Right ventricle myocardium superior (tissue), 1 donor: ENCODE measurements at regions not wholly inside any gene's neighbourhood (a gene's known extent, or its start where the extent isn't known, plus 50 kb on each side); places are given as distances from the start of the nearest gene placed in this dataset.

ENCODE experiments used
- ATAC-seq: fragments of 200-7000 bp; cut with Tn5 transposase; one replicate; pipeline ENCODE4 v1.9.1; 2020; ENCODE audit warnings: mild to moderate bottlenecking; ENCODE audit not compliant: poor library complexity
- DNase-seq: peaks from one replicate; pipeline ENCODE4 v3.0.0-alpha.2; 2020
- intact Hi-C: fragments of 100-400 bp; cut with DNase I; formaldehyde crosslinking; loops from one replicate; pipeline ENCODE4 v1.11.2; 2022
- donor health status: DM: no; HTN: yes; CAD: no; lungs with severe emphysema.

- intact Hi-C loops = no loop called here
- ATAC-seq = no peak
- DNase-seq = no peak
Measured at GRCh38 chr20:57843941-57844625, 134.3 kb upstream of the PMEPA1 start.

- intact Hi-C loops = no loop called here
- ATAC-seq (no peak), DNase-seq (no peak)
Measured at GRCh38 chr20:57842720-57843119, 132.9 kb upstream of the PMEPA1 start.

GRCh38 chr20:57841297-57841866 lies 131.6 kb upstream of the PMEPA1 start:
- ATAC-seq = no peak
- intact Hi-C loops = no loop called here
- DNase-seq = no peak

GRCh38 chr20:57840504-57841296 lies 130.9 kb upstream of the PMEPA1 start:
- ATAC-seq (no peak), DNase-seq (no peak)
- intact Hi-C loops = no loop called here

GRCh38 chr20:57840066-57840465 lies 130.3 kb upstream of the PMEPA1 start:
- ATAC-seq (no peak), DNase-seq (no peak)
- intact Hi-C loops = no loop called here

GRCh38 chr20:57838670-57839151 lies 128.9 kb upstream of the PMEPA1 start:
- ATAC-seq (peak; percentile 14), DNase-seq (no peak)
- intact Hi-C loops = no loop called here

- ATAC-seq = no peak
- DNase-seq = no peak
- intact Hi-C loops = no loop called here
Measured at GRCh38 chr20:57837208-57838035, 127.6 kb upstream of the PMEPA1 start.

GRCh38 chr20:57835588-57836455 lies 126.0 kb upstream of the PMEPA1 start:
- no peak for ATAC-seq
- no peak for DNase-seq
- intact Hi-C loops = no loop called here

GRCh38 chr20:57835074-57835452 lies 125.2 kb upstream of the PMEPA1 start:
- ATAC-seq (no peak), DNase-seq (no peak)

GRCh38 chr20:57834306-57835073 lies 124.7 kb upstream of the PMEPA1 start:
- ATAC-seq (no peak), DNase-seq (no peak)
- intact Hi-C loops = no loop called here

More at GRCh38 chr20:57835074-57835452, 125.2 kb upstream of the PMEPA1 start:
- intact Hi-C loops = no loop called here

- no peak for DNase-seq
- intact Hi-C loops = no loop called here
- peak; percentile 22 for ATAC-seq
Measured at GRCh38 chr20:57831993-57832585, 122.3 kb upstream of the PMEPA1 start.

GRCh38 chr20:57831326-57831992 lies 121.6 kb upstream of the PMEPA1 start:
- no peak for DNase-seq
- intact Hi-C loops = no loop called here
- ATAC-seq = peak; percentile 88

- intact Hi-C loops = no loop called here
- no peak for DNase-seq
- ATAC-seq = no peak
Measured at GRCh38 chr20:57830515-57830895, 120.7 kb upstream of the PMEPA1 start.

- ATAC-seq (no peak), DNase-seq (no peak)
- intact Hi-C loops = no loop called here
Measured at GRCh38 chr20:57829805-57830514, 120.1 kb upstream of the PMEPA1 start.

- intact Hi-C loops = no loop called here
- no peak for ATAC-seq
- no peak for DNase-seq
Measured at GRCh38 chr20:57829336-57829735, 119.5 kb upstream of the PMEPA1 start.

GRCh38 chr20:57828696-57829095 lies 118.9 kb upstream of the PMEPA1 start:
- intact Hi-C loops = no loop called here

More at GRCh38 chr20:57828696-57829095, 118.9 kb upstream of the PMEPA1 start:
- no peak for ATAC-seq
- no peak for DNase-seq
